ENCODE measurements at regions not wholly inside any gene's neighbourhood (a gene's known extent, or its start where the extent isn't known, plus 50 kb on each side); places are given as distances from the start of the nearest gene placed in this dataset.
A peak's percentile ranks its signal among the peaks of the same experiment; 100 is the strongest.

DNA sequence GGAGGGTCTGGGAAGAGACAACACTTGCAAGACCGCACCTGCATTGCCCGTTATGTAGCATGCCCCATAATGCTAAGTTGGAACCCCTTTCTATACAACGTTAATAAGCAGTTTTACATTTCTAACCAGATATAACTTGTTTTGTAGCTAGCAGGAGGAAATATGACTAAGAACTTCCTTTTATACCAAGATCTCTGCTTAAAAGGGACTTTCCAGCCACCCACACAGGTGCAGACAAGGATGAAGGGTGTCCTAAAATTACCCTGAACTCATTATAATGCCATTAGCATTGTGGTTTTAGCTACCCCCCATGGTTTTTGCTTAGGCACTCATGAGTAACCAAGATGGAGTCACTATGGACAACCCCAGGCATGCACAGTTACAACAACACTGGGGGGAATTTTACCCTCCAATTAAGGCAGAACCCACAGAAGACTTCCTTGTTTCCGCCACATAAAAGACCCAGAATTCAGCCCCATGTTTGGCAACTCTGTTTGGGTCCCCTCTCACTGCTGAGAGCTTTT is 362.8 kb downstream of the CBLN2 start:
- DNase-seq (ENCODE audit: low spot score): peak; percentile 73

DNA sequence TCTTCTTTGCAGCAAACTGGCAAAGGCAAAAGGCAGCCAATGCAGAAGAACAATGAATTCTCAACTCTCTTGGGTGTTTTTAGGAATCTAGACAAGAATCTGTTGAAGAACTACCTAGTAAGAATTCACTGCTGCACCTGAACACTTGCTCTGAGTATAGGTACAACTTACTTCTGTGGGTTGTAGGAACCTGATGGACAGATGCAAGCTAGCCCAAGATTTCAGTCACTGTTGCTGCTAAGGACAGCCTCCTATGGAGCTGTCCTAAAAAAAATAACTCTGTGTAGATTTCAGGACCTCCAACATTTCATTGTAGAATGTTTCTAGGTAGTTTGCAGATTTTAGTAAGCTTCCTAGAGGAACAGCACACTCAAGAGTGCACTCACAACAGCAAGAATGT is 363.5 kb downstream of the CBLN2 start:
- no peak for DNase-seq (ENCODE audit: low spot score)

DNA sequence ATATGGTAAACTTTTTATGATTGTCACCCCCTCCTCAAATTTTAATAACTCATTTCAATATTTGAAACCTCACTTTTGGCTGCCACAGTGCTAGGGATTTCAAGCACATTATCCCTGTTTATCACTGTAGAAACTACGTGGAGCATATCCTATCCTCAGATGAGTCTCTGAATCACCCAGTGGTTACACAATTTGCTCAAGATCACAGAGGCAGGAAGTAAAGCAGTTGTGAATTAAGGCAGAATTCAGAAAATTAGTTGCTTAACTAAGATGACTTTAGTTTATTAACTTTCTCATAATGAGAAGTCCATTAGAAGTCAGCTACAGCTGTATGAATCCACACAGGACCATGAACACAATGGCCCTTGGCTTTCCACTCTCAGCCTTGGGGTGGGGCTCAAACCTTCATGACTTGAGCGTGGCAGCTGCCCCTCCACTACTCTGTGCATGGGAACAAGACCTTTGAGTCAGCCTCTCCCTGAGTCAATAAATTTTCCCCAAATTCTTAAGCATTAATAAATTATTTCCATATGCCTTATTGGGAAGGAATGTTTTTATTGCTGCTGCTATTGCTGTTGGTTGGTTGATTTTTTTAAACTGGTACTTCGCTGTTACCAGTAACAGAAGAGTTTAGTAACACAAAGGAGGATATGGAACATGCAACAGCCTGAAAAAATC is 369.0 kb downstream of the CBLN2 start:
- DNase-seq (ENCODE audit: low spot score): peak; percentile 34

DNA sequence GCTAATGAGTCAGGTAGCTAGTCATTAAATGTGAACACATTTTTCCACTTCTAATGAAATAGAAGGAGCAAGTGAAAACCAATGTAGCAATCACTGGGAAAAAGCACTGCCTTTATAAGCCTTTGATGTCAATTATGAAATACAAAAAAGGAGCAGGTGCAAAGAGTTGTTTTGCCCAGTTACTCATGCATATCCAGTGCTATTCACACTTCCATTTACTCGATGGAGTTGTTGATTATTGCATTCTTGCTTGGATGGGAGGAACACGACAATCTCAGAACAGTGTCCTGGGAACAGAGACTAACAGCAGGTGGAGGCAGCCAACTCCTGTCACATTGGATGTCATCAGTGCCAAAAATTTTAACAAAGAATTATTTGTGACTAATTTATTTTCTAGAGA is 372.5 kb downstream of the CBLN2 start:
- no peak for DNase-seq (ENCODE audit: low spot score)

DNA sequence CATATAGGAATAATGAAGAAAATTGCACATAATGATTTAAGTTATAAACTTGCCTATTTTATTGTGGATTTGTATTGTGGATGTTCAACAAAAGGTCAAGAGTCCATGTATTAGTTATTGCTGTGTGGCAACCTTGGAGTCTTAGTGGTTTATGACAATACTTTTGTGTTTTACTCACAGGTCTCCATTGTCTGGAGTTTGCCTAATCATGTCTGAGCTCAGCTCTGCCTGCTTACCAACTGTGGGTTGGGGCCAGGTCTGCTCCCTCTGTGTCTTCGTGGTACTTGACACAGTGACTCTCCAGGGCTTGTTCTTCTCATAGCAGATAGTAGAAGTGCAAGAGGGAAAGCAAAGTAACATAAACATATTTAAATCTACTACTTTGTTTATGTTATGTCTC is 382.5 kb downstream of the CBLN2 start:
- peak; percentile 32 for DNase-seq (ENCODE audit: low spot score)

DNA sequence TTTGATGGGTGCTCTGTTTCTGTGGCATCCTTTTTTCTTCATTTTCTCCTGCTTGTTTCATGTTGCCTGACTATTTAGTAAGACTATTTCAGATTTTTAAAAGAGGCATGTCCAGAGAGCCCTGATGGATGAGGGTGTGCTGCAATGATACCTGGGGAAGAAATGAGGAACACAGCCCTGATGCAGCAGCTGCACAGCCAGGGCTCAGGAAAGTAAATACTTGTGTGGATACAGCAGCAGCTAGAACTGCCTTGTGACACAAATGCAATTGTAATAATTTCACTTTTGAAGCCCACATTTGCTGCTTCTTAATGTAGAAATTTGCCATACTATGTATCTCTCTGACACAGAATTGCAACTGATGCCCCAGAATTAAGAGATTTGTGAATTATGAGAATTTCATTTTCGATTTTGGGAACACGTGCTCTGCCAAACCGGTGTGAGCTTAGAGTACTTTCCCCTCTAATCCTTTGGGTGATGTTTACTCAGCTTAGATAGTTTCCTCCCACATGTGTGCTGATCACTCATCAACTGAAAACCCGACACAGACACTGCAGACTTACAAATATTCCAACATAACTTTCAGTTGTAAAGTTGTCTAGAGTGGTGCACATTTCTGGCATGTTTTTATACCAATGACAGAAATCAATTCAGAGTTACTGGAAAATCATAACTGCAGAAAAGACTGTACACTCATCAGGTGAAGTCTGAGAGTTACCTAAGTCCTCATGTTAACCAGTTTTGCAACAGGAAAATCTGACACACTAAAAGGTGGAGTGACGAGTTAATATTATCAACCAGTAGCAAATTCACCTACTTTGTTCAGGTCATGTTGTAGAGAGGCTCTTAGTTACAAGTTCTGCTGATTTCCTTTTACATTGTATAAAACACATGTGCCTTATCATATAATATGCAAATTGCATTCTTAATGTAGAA is 383.4 kb downstream of the CBLN2 start:
- no peak for DNase-seq (ENCODE audit: low spot score)

DNA sequence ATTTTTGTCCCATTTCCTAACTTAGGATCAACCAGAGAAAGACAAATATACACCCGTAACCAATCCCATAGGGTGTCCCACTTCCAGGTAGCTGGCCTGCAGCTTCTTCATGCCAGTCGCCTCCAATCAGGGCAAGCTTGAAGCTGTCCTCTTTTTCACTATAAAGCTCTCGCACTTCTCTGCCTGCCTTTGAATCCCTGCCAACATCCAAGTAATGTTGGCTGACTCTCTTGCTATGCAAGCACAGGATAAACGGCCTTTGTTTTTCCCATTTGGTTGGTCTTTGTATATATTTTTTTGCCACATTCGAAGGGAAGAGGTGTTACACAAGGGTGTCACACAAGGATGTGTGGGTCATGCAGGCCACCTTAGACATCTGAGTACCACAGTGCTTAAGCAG is 388.8 kb downstream of the CBLN2 start:
- no peak for DNase-seq (ENCODE audit: low spot score)

DNA sequence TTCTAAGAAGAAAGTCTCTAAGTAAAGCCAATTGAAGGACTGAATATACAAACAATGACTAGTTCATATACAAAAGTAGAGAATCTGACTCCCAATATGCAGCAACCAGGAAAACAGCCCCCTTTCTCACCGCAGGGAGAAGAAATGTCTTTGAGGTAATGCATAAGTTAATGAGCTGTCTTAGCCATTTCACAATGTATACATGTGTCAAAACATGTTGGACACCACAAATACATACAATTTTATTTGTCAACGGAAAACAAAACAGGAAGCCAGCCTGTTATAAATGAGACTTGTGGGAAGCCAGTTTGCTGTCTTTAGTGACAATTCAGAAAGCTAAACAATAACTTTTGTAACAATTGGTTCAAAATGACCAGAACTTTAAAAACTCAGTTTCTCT is 389.2 kb downstream of the CBLN2 start:
- DNase-seq (ENCODE audit: low spot score): no peak

DNA sequence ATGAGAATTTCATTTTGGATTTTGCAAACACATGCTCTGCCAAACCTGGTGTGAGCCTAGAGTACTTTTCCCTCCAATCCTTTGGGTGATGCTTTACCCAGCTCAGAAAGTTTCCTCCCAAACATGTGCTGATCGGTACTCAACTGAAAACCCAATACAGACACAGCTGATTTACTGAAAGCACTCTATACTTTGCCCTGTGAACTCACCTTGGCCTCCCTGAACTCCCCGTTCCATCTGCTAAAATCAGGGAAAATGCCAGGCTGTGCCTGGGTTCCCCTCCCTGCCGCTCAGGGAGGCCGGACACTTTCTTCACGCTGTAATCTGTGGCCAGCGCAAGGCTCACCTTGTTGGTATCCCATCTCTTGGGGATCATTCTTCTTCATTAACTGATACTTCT is 391.2 kb downstream of the CBLN2 start:
- DNase-seq (ENCODE audit: low spot score): no peak

DNA sequence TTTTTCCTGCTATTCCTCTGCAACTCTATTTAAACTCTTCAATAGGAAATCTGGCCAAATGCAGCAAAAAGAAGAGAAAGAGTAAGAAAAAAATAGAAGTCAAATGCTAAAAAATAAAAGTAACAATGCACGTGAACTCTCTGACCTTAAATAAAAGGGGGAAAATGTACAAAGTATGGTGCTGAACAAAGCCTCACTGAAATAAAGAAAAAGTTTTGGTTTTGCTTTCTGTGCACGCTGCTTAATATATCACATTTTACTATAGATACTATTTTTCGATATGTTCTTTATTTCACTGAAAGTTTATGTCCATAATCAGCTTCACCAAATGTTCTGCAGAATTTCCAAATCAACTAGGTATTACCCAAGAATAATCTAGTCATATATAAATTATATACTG is 396.3 kb downstream of the CBLN2 start:
- no peak for DNase-seq (ENCODE audit: low spot score)

DNA sequence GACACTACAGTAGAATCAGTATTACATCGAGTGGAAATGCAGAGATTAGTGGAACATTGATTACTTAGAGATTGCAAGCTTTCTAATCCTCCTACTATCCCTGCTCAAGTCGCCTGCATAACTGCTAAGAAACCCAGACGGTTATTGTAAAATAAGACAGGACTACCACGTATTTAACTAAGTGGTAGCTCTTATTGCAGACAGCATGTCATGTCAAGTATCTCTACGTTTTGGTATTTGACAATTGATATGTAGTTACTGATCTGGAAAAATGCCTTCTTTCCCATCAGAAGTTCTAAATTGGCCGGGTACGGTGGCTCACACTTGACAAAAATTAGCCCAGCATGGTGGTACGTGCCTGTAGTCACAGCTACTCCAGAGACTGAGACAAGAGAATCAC is 404.1 kb downstream of the CBLN2 start:
- DNase-seq (ENCODE audit: low spot score): no peak

DNA sequence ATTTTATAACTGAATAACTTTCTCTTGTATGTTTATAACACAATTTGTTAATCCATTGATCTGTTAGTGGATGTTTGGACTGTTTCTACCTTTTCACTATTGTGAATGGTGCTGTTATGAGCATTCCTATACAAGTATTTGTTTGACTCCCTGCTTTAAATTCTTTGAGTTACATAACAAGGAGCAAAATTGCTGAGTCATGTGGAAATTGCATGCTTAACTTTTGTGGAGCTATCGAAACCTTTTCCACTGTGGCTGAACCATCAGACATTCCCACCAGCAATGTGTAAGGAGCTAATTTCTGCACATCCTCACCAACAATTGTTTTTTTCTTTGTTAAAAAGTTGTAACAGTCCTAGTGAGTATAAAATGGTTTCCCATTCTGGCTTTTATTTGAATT is 415.5 kb downstream of the CBLN2 start:
- DNase-seq (ENCODE audit: low spot score): no peak

DNA sequence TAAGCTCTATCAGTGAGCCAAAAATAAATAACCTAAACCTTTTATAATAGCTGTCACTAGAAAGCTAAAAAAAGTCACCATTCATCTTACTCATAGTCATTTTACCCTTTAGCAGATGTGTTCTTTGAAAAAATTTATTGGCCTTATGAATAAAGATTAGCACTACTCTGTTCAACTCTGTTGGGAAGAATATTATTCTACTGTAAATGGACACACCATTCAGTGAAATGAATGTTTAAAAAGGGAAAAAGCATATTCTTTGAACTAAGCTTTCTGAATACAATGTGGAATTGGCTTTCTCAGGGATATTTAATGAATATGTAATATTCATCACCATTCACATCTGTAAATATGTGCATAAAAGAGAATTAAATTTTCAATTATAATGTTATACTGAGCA is 422.0 kb downstream of the CBLN2 start:
- DNase-seq (ENCODE audit: low spot score): no peak

DNA sequence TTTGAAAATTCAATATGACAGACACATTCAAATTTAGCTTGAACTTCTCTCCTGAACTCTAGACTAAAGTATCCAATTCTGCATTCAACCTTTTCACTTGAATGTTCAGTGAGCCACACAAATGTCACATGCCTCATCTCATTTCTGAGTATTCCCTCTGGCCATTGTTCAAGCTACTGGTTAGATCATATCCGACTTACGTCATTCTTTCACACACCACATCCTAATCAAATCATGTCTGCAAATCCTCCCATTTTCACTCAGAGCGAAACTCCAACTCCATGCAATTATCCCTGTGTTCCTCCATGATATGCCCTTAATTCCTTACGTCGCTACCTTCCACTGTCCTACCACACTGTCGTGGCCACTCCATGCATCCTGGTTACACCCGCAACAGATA is 425.1 kb downstream of the CBLN2 start:
- peak; percentile 6 for DNase-seq (ENCODE audit: low spot score)

DNA sequence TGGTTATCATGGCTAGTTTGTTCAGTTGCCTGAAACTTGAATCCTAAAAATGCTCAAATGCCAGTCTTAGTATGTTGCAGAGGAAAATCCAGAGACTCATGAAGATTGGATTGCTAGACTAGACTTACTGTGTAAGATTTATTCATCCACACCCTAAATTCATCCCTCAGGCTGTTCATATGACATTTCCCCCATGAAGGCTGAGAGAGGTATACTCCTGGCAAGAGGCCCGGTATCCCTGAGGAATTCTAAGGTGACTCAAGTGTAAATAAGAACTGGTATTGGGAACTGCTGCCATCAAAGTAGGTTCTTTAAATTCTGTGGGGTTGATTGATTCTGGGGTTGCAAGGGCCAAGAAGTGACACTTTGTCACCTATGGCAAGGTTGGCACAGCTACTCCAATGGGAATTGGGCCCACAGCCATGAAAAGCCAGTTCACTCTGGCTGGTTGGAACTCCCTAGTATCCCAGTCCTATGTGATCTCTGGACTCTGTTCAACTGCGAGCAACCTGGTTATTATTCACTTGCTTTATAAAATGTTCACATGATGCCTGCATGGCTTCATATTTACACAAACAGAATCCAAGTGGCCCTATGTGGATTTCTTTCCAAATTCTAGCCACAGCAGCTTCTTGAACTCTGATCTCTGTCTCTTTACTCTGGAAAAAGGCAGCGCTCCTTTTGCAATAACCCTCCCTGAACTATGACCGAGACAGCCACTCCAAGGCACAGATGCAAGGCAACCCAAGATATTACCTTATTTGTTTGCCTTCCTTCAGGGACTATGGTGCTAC is 429.1 kb downstream of the CBLN2 start:
- DNase-seq (ENCODE audit: low spot score): peak; percentile 50

DNA sequence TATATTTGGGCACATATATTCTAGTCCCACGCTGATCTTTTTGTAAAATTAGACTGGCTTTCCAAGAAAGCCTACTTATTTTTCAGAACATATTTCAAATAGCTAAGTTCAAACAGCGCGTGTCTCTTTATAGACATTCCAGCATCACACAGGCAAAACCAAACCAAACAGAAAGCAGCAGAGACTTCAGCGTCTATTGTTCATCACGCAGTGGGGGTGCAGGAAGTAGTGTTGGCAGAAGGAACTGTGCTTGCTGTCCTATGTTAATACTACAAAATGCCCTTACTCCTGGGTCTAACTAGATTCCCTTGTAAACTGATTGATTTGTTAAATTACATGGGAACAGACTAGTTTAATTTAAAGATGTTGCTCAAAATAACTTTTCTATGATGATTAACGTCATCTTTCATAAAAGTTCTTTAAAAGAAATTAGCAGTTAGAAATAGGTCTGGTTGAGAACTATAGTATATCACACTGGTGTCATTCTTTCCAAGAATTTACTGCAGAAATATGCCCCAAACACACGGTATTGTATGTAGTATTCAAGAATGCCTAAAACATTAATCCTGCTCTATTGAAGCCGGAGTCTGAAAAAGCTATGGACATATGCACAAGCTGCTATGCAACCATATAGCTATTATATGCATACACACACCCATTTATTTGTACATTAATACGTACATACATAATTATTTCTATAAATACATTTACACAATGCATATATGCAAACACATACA is 436.3 kb downstream of the CBLN2 start:
- peak; percentile 52 for DNase-seq (ENCODE audit: low spot score)

DNA sequence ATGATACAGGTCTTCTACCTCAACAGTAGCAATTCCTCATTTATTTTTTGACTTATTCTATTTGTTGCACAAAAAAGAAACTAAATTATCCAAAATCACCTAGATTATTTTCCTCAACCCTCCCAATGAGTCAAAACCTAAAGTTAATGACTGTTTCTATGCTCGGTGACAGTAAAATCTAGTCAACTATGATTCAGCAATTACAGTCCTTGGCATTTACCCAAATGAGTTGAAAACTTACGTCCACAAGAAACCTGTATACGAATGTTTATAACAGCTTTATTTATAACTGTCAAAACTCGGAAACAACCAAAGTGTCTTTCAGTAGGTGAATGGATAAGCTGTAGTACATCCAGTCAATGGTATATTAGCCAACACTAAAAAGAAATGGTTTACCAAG is 439.3 kb downstream of the CBLN2 start:
- no peak for DNase-seq (ENCODE audit: low spot score)

DNA sequence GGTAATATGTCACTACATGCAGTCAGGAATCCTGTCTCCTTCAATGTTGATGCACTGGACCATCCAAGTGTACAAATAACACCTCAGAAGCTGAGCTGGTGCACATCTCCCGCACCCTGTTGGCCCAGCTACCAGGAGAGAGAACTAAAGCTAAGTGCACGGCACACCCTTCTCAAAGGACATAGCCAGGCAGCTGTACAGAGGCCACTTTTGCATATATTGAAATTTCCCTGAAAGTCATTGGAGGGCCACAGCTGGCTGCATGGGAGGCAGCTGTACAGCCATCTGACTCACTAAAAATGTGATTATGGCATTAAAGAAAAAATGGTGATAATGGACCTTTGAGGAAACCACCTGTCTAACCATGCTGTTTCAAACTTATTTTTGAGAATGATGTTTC is 441.7 kb downstream of the CBLN2 start:
- DNase-seq (ENCODE audit: low spot score): no peak

DNA sequence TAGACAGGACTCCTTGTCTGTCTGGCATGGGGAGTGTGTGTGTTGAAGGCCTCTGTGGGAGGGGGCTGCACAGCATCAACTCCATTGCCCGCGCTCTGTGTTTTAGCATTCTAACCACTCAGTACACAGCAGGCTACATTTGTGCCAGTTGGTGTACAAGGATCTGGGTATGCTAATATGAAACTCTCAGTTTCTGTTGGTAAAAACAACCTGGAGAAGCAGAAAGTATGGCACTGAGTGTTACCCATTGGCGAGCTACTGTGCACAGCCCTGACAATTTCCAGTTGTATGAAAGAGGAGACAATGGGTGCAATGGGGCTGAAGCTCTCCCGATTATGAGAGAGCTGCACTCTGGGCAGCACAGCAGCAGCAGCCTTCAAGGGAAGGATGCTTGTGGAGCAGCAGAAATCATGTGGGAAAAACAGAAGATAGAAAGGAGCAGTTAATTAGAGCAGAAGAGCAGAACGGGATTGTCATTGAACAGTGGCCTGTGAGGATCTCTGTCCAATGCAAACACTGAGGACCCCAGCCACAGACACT is 443.6 kb downstream of the CBLN2 start:
- no peak for DNase-seq (ENCODE audit: low spot score)

DNA sequence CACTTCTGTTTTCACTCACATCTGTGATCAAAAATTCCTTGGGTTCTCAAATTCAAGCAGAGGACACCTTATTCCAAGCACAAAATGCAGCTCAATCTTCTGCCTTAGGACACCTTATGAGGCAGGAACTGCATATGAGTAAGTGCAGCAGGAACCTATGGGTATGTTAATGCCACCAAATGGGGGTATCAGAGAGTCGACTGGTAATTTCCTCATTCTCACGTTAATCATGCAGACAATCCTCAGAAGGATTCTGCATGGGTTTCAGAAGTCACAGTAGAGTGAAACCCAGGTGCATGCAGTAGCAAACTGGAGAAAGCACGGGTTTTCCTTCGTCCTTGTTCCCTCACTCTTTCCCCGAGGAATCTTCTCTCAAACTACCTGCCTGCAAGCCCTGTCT is 452.8 kb downstream of the CBLN2 start:
- peak; percentile 11 for DNase-seq (ENCODE audit: low spot score)

DNA sequence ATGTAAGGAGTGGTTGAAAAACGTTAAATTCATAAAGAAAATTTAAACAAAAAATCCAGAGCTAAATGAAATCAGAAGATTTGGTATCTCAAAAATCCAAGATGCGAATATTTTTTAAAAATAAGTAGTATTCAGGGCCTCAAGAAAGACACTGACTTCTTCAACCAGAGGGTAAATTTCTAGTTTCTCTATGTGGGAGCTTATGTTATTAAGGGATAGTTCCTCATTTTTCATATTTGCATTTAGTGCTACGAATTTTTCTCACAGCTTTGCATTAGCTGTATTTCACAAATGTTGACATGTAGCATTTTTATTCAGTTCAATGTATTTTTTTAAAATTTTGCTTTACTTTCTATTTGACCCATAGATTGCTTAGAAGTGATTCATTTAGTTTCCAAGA is 454.7 kb downstream of the CBLN2 start:
- DNase-seq (ENCODE audit: low spot score): no peak

DNA sequence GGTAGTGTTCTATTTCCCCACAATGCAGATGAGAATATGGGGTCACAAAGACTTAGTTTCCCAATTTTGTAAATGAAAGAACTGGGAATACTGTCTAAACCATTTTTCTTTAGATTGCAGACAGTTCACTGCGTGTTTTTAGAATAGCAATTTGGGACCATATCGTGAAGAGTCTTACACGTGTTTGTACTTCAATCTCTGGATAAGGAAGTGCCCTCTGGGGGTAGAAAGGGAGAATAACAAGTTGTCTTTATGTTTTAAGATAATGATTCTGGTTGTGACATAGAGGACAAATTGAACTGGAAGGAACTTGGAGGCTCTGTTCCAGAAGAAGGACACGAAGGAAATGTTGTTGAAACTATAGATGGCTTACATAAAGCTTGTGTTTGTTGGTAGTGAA is 457.7 kb downstream of the CBLN2 start:
- DNase-seq (ENCODE audit: low spot score): peak; percentile 52

Data from kidney tubule cell (primary cell).